Osteoblast (primary cell): ENCODE measurements at regions not wholly inside any gene's neighbourhood (a gene's known extent, or its start where the extent isn't known, plus 50 kb on each side); places are given as distances from the start of the nearest gene placed in this dataset.

Source experiments
- DNase-seq: peaks from one replicate; pipeline ENCODE4 v3.0.0; 2011; ENCODE audit warnings: low spot score, mixed read lengths; ENCODE audit not compliant: insufficient read length; ENCODE audit errors: missing footprints
- H2AFZ ChIP-seq: 2 replicates; pipeline ENCODE4 v1.6.0; 2011; ENCODE audit warnings: mild to moderate bottlenecking, low read length
- H3K27ac ChIP-seq: 2 replicates; pipeline ENCODE4 v1.5.1; 2011; ENCODE audit warnings: mild to moderate bottlenecking, low read depth, low read length, moderate library complexity
- H3K27me3 ChIP-seq: 2 replicates; pipeline ENCODE4 v1.6.0; 2012; ENCODE audit warnings: mild to moderate bottlenecking, control low read depth, inconsistent platforms, low read length, moderate library complexity; ENCODE audit not compliant: insufficient read depth
- H3K36me3 ChIP-seq: 2 replicates; pipeline ENCODE4 v1.5.1; 2011; ENCODE audit warnings: mild to moderate bottlenecking, low read length, control low read depth, moderate library complexity; ENCODE audit not compliant: insufficient read depth
- H3K4me1 ChIP-seq: 2 replicates; pipeline ENCODE4 v1.5.1; 2011; ENCODE audit warnings: mild to moderate bottlenecking, low read length, control low read depth, moderate library complexity; ENCODE audit not compliant: insufficient read depth
- H3K4me2 ChIP-seq: 2 replicates; pipeline ENCODE4 v1.6.0; 2011; ENCODE audit warnings: mild to moderate bottlenecking, low read length; ENCODE audit not compliant: insufficient read depth
- H3K4me3 ChIP-seq: fragments of 200-600 bp; sonication (generic); 3 replicates; pipeline ENCODE4 v1.5.1; 2012; ENCODE audit warnings: mild to moderate bottlenecking, low read length, inconsistent platforms; ENCODE audit not compliant: insufficient read depth
- H3K79me2 ChIP-seq: 2 replicates; pipeline ENCODE4 v1.6.0; 2012; ENCODE audit warnings: mild to moderate bottlenecking, low read length, control low read depth, inconsistent platforms; ENCODE audit not compliant: insufficient read depth
- H3K9me3 ChIP-seq: 2 replicates; pipeline ENCODE4 v1.5.1; 2011; ENCODE audit warnings: low read depth, low read length, control low read depth
- H4K20me1 ChIP-seq: 2 replicates; pipeline ENCODE4 v1.6.0; 2012; ENCODE audit warnings: mild to moderate bottlenecking, low read length, control low read depth; ENCODE audit not compliant: insufficient read depth
- TF ChIP-seq, protein P1 (sequence below): IDR thresholded peaks from 2 replicates; pipeline ENCODE4 v1.5.1; 2011; ENCODE audit warnings: mild to moderate bottlenecking, low read depth, low read length, moderate library complexity; ENCODE audit errors: extremely low read depth

DNA sequence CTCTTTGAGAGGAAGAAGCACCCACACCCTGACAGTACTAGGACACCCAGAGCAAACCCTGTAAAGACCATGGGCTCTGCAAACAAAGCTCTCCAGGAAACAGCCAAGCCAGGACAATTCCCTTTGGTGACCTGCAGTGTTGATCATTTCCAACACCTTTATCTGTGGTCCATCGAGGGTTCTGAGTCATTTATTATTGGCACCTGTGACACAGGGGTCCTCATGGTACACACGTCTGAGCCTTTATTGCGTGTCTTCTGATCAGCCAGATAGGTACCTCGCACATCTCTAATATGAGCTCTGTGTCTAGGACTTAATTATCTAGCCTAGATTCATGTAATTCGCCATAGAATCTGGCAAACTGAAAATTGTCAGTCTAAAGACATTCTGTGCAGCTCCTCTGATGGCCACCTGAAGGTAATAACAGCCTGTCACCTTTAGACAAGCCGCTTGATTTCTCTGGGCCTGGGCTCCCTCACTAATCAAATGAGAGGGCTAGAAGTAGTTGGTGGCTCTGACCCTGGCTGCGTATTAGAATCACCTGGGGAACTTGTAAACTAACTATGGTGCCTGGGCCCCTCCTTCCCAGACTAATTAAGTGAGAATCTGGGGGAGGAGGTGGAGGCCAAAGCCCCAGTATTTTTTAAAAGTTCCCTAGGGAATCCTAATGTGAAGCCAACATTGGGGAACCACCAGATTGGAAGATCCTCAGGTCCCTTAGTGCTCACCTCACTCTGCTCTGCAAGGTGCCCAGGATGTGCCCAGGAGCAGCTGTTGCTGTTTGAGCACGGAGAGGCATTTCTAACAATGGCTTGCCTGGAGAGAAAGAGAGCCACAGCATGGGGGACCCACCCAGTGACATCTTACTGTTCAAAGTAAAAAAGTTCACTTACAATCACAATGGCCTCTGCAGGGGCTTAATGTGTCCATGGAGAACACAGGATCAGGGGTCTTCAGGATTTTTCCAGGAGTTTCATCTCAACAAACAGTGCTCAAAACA lies 122.0 kb upstream of the ARID1B start:
- Histone ChIP-seq H2AFZ (no peak overlapping the region), H3K79me2 (no peaks in the 10 kb centered on the region), H3K4me1 (peaks cover 20% of the 10 kb centered on the region), H3K27ac (no peak overlapping the region), H3K36me3 (no peaks in the 10 kb centered on the region), H3K27me3 (peaks cover 5% of the 10 kb centered on the region), H4K20me1 (no peaks in the 10 kb centered on the region), H3K4me2 (no peak overlapping the region), H3K4me3 (no peak overlapping the region), H3K9me3 (no peaks in the 10 kb centered on the region)
- DNase-seq: peak; percentile 76
- TF ChIP-seq, protein P1, sequence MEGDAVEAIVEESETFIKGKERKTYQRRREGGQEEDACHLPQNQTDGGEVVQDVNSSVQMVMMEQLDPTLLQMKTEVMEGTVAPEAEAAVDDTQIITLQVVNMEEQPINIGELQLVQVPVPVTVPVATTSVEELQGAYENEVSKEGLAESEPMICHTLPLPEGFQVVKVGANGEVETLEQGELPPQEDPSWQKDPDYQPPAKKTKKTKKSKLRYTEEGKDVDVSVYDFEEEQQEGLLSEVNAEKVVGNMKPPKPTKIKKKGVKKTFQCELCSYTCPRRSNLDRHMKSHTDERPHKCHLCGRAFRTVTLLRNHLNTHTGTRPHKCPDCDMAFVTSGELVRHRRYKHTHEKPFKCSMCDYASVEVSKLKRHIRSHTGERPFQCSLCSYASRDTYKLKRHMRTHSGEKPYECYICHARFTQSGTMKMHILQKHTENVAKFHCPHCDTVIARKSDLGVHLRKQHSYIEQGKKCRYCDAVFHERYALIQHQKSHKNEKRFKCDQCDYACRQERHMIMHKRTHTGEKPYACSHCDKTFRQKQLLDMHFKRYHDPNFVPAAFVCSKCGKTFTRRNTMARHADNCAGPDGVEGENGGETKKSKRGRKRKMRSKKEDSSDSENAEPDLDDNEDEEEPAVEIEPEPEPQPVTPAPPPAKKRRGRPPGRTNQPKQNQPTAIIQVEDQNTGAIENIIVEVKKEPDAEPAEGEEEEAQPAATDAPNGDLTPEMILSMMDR: no peak

DNA sequence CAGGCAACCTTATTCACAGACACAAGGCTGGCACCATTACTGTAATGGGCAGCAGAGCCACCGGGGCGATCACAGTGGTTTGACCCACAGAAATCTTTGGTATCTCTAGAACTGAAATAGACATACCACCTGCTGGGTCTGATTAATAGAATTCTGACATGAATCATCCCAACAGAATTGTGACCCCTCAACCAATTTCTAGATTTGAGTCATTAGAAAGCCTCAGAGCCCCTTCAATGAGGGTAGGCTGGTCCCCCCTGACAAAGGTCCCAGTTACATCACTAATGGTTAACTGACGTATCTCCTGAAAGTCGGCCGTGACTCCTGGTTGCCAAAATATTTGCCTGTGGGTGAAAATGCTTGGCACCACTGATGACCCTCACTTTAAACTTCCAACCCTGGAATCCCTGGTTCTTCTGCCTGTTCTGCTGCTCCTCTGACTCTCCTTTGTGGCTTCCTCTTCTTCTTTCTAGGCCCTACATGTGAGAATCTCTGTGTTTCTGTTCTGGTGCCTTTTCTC lies 124.9 kb upstream of the ARID1B start:
- no peak overlapping the region for H3K4me3 ChIP-seq
- H3K4me2 ChIP-seq: no peak overlapping the region
- DNase-seq: no peak
- no peaks in the 10 kb centered on the region for H3K79me2 ChIP-seq
- no peak overlapping the region for H3K27ac ChIP-seq
- H3K36me3 ChIP-seq: no peaks in the 10 kb centered on the region
- peaks cover under 1% of the 10 kb centered on the region for H3K4me1 ChIP-seq
- H4K20me1 ChIP-seq: no peaks in the 10 kb centered on the region
- no peak overlapping the region for H2AFZ ChIP-seq
- H3K9me3 ChIP-seq: no peaks in the 10 kb centered on the region
- peaks cover 5% of the 10 kb centered on the region for H3K27me3 ChIP-seq
- TF ChIP-seq, protein P1: no peak

DNA sequence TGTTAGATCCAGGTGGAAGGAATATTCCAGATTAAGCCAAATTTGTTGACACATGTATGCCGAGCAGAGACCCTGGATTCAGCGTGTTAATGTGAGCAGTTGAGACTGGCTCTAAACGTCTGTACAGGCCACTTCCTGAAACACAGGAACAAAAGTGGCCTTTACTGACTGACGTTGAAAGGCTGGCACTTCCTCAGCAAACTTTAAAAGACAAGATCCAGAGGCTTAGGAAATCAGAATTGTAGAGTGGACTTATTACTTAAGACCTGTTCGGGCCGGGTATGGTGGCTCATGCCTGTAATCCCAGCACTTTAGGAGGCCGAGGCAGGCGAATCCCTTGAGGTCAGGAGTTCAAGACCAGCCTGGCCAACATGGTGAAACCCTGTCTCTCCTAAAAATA lies 125.7 kb upstream of the ARID1B start:
- no peaks in the 10 kb centered on the region for H3K79me2 ChIP-seq
- H3K36me3 ChIP-seq: no peaks in the 10 kb centered on the region
- no peaks in the 10 kb centered on the region for H3K4me1 ChIP-seq
- H3K27ac ChIP-seq: no peak overlapping the region
- no peak overlapping the region for H3K4me3 ChIP-seq
- H3K9me3 ChIP-seq: no peaks in the 10 kb centered on the region
- DNase-seq: no peak
- no peak overlapping the region for H2AFZ ChIP-seq
- H4K20me1 ChIP-seq: no peaks in the 10 kb centered on the region
- peaks cover 5% of the 10 kb centered on the region for H3K27me3 ChIP-seq
- TF ChIP-seq, protein P1: no peak
- no peak overlapping the region for H3K4me2 ChIP-seq

DNA sequence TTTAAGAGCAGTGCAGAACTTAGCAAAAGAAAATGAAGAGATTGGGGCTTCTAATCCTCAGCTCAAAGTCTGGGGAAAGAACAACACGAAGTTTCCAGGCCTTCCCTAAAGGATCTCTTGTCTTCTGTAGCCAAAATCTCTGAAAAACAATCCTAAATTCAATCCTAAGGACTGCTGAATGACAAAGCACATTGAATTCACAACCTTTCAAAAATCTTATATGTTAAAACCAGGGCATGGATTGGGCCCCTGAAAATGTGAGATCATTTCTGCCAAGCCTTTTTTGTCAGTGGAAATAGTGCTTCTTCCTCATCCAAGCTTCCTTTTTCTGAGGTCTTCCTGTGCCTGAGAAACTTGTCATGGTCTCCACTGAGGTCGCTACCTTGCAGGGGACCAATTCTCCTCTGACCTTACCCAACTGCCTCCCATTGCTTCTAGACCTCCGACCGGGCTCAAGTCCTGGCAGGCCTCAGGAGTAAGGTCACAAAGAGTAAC lies 126.2 kb upstream of the ARID1B start:
- H3K36me3 ChIP-seq: no peaks in the 10 kb centered on the region
- H3K79me2 ChIP-seq: no peaks in the 10 kb centered on the region
- H3K27me3 ChIP-seq: peaks cover 5% of the 10 kb centered on the region
- no peak overlapping the region for H3K4me2 ChIP-seq
- no peak overlapping the region for H3K4me3 ChIP-seq
- H2AFZ ChIP-seq: no peak overlapping the region
- no peak overlapping the region for H3K27ac ChIP-seq
- no peaks in the 10 kb centered on the region for H4K20me1 ChIP-seq
- H3K4me1 ChIP-seq: no peaks in the 10 kb centered on the region
- TF ChIP-seq, protein P1: no peak
- H3K9me3 ChIP-seq: no peaks in the 10 kb centered on the region
- DNase-seq: no peak
